H1 (cell line): ENCODE measurements at regions not wholly inside any gene's neighbourhood (a gene's known extent, or its start where the extent isn't known, plus 50 kb on each side); places are given as distances from the start of the nearest gene placed in this dataset.

Source experiments
- CHD1 ChIP-seq: IDR thresholded peaks from 2 replicates; pipeline ENCODE4 v1.6.1; 2012; ENCODE audit warnings: low read depth, low read length, improper control_type of control experiment
- CTCF ChIP-seq, 3 experiments: IDR thresholded peaks; 1 replicate in 2 of 3; 2 replicates in 1 of 3; pipeline versions ENCODE4 v1.5.1 to v1.6.1; 2011; ENCODE audit warnings: low read length in 3 of 3, mild to moderate bottlenecking in 3 of 3, inconsistent platforms in 2 of 3, low read depth in 1 of 3, moderate library complexity in 1 of 3; ENCODE audit not compliant: insufficient read depth in 1 of 3; ENCODE audit errors: control extremely low read depth in 1 of 3
- EP300 ChIP-seq, 2 experiments: IDR thresholded peaks; 1 replicate in 1 of 2; 2 replicates in 1 of 2; pipeline ENCODE4 v1.6.1; 2011 to 2012; ENCODE audit warnings: low read depth in 2 of 2, low read length in 2 of 2, mild to moderate bottlenecking in 2 of 2, borderline replicate concordance in 1 of 2, inconsistent platforms in 1 of 2, moderate library complexity in 1 of 2
- PHF8 ChIP-seq: fragments of 200-600 bp; sonication (generic); conservative IDR thresholded peaks from 2 replicates; pipeline ENCODE4 v1.7.1; 2012; ENCODE audit warnings: low read depth, mild to moderate bottlenecking, inconsistent platforms, low read length, moderate library complexity
- POLR2A ChIP-seq, 2 experiments: IDR thresholded peaks; 1 replicate in 1 of 2; 2 replicates in 1 of 2; pipeline ENCODE4 v1.6.1; 2011; ENCODE audit warnings: low read depth in 2 of 2, low read length in 2 of 2, mild to moderate bottlenecking in 2 of 2; ENCODE audit errors: control extremely low read depth in 1 of 2

- TF ChIP-seq CTCF (IDR thresholded peaks at IDR 0.05; ENCODE audit: control extremely low read depth in 1 of 3, insufficient read depth in 1 of 3, low read depth in 1 of 3, low read length in 3 of 3), result no peak
- TF ChIP-seq CHD1, result no peak
- no peak for TF ChIP-seq EP300 (IDR thresholded peaks at IDR 0.05; ENCODE audit: borderline replicate concordance in 1 of 2, low read depth in 2 of 2, low read length in 2 of 2)
- no peak for TF ChIP-seq PHF8
- no peak for TF ChIP-seq POLR2A (IDR thresholded peaks at IDR 0.05; ENCODE audit: control extremely low read depth in 1 of 2, low read depth in 2 of 2, low read length in 2 of 2)
Measured at GRCh38 chr7:148523550-148523949, 67.0 kb upstream of the C7orf33 start.
